ENCODE measurements at regions not wholly inside any gene's neighbourhood (a gene's known extent, or its start where the extent isn't known, plus 50 kb on each side); places are given as distances from the start of the nearest gene placed in this dataset.

- no peaks in the 10 kb centered on the region for H3K27me3 Mint-ChIP-seq (ENCODE audit: low read depth)
- ATAC-seq (no peak), DNase-seq (no peak)
- no peaks in the 10 kb centered on the region for H3K36me3 Mint-ChIP-seq (ENCODE audit: low read depth)
- ChIA-PET POLR2A (no interaction called here), CTCF (no interaction called here)
- no peaks in the 10 kb centered on the region for H3K4me1 Mint-ChIP-seq (ENCODE audit: low read depth)
- no peaks in the 10 kb centered on the region for H3K9me3 Mint-ChIP-seq (ENCODE audit: insufficient read depth)
- H3K4me3 Mint-ChIP-seq: no peak overlapping the region
- H3K27ac Mint-ChIP-seq: no peak overlapping the region
Measured at GRCh38 chr20:57112448-57112847, 154.0 kb downstream of the BMP7 start.

- Mint-ChIP-seq H3K9me3 (ENCODE audit: insufficient read depth) (no peaks in the 10 kb centered on the region), H3K4me3 (no peak overlapping the region), H3K36me3 (ENCODE audit: low read depth) (no peaks in the 10 kb centered on the region), H3K27ac (no peak overlapping the region), H3K27me3 (ENCODE audit: low read depth) (no peaks in the 10 kb centered on the region), H3K4me1 (ENCODE audit: low read depth) (no peaks in the 10 kb centered on the region)
- ChIA-PET POLR2A (no interaction called here), CTCF (no interaction called here)
- no peak for ATAC-seq
- no peak for DNase-seq
Measured at GRCh38 chr20:57114290-57115005, 152.0 kb downstream of the BMP7 start.

- POLR2A ChIA-PET: no interaction called here
- H3K27ac Mint-ChIP-seq: no peak overlapping the region
- CTCF ChIA-PET: interaction anchor here (0.6 kb wide), 1 partner anchor 967 kb away, joined by 3 read pairs; no protein-coding TSS in a partner anchor
- H3K4me3 Mint-ChIP-seq: no peak overlapping the region
- no peaks in the 10 kb centered on the region for H3K27me3 Mint-ChIP-seq (ENCODE audit: low read depth)
- no peaks in the 10 kb centered on the region for H3K4me1 Mint-ChIP-seq (ENCODE audit: low read depth)
- H3K9me3 Mint-ChIP-seq (ENCODE audit: insufficient read depth): no peaks in the 10 kb centered on the region
- DNase-seq: no peak
- no peaks in the 10 kb centered on the region for H3K36me3 Mint-ChIP-seq (ENCODE audit: low read depth)
- ATAC-seq: no peak
Measured at GRCh38 chr20:57117296-57117695, 149.1 kb downstream of the BMP7 start.

- Mint-ChIP-seq H3K4me3 (no peak overlapping the region), H3K9me3 (ENCODE audit: insufficient read depth) (no peaks in the 10 kb centered on the region), H3K36me3 (ENCODE audit: low read depth) (no peaks in the 10 kb centered on the region), H3K4me1 (ENCODE audit: low read depth) (no peaks in the 10 kb centered on the region), H3K27ac (no peak overlapping the region), H3K27me3 (ENCODE audit: low read depth) (no peaks in the 10 kb centered on the region)
- ATAC-seq: no peak
- no peak for DNase-seq
- ChIA-PET POLR2A (no interaction called here), CTCF (no interaction called here)
Measured at GRCh38 chr20:57118107-57118769, 148.2 kb downstream of the BMP7 start.
